ENCODE measurements at regions not wholly inside any gene's neighbourhood (a gene's known extent, or its start where the extent isn't known, plus 50 kb on each side); places are given as distances from the start of the nearest gene placed in this dataset.
"Not testable (repeated sequence)": the region's sequence is repeated elsewhere in the genome, so short reads cannot be mapped to it uniquely, and the experiment has no call there.

DNA sequence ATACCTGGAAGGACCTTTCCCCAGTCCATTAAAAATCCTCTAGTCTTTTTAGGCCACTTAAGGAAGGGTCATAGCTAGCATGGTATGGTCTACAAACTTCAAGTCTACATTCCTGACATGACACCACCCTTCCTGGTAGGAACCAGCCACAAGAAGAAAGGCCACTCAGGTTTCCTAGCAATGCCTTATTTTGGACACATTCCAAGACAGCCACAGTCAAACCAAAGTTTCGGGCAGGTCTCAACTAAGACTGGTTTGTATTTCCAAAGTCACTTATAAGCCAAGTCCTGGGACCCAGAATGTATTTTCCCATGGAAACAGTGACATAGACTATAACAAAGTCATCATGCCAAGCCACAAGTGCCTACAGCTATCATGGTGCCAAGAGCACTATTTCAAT is 50.6 kb upstream of the SLC44A3 start:
- no peak overlapping the region for H3K4me3 ChIP-seq (ENCODE audit: low read depth in 1 of 2, low read length in 2 of 2)
- no peaks in the 10 kb centered on the region for H3K9me3 ChIP-seq (ENCODE audit: control insufficient read depth in 1 of 2, low read length in 2 of 2)
- H3K27me3 ChIP-seq (ENCODE audit: control insufficient read depth in 1 of 2, insufficient read depth in 2 of 2, low read length in 2 of 2): no peaks in the 10 kb centered on the region
- no peaks in the 10 kb centered on the region for H3K36me3 ChIP-seq (ENCODE audit: control insufficient read depth in 1 of 2, insufficient read depth in 2 of 2, low read length in 2 of 2)
- H3K9ac ChIP-seq (ENCODE audit: low read depth in 1 of 2, low read length in 2 of 2): no peak overlapping the region
- peaks cover 0 to 5% of the 10 kb centered on the region in 2 donors for H3K4me1 ChIP-seq (ENCODE audit: control insufficient read depth in 1 of 2, insufficient read depth in 2 of 2, low read length in 2 of 2)
- H3K27ac ChIP-seq (ENCODE audit: low read depth, low read length): no peak overlapping the region

DNA sequence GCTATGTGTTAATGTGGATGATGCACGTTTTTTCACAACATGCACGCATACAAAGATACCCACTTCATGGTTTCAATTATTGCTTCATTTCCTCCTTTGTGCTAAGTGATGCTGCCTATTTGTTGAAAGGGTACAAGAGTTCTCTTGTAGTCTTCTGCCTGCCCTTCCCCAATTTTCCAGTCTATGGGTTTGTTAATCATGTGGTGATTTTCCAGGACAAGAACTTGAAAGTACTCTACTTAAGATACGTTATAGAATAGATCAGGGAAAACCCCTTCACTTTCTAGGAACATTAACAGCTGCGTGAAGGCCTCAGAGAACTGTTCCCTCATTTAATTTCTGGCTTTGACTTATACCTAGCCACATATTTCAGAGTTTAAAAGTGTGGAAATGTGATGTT is 52.1 kb upstream of the SLC44A3 start:
- H3K36me3 ChIP-seq (ENCODE audit: control insufficient read depth in 1 of 2, insufficient read depth in 2 of 2, low read length in 2 of 2): no peaks in the 10 kb centered on the region
- H3K27me3 ChIP-seq (ENCODE audit: control insufficient read depth in 1 of 2, insufficient read depth in 2 of 2, low read length in 2 of 2): no peaks in the 10 kb centered on the region
- no peak overlapping the region for H3K27ac ChIP-seq (ENCODE audit: low read depth, low read length)
- H3K4me1 ChIP-seq (ENCODE audit: control insufficient read depth in 1 of 2, insufficient read depth in 2 of 2, low read length in 2 of 2): no peaks in the 10 kb centered on the region
- H3K9me3 ChIP-seq (ENCODE audit: control insufficient read depth in 1 of 2, low read length in 2 of 2): no peaks in the 10 kb centered on the region
- H3K9ac ChIP-seq (ENCODE audit: low read depth in 1 of 2, low read length in 2 of 2): no peak overlapping the region
- H3K4me3 ChIP-seq (ENCODE audit: low read depth in 1 of 2, low read length in 2 of 2): no peak overlapping the region

DNA sequence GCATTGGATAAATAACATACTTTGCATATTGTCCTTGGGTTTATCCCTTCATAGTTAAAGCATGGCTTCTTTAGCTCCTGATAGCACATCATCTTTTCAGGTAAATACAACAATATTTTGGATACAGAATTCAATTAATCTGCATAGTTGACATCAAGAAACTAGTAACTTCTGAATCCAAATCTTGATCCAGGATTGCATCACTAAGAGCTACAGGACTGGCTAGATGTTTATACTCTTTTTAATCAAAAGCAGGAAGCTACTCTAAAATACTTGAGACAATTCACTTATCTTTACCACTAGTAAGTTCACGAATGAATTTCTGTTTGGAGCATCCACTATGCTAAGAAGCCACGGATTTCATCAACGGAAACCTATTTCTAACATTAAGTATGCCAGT is 54.2 kb upstream of the SLC44A3 start:
- no peak overlapping the region for H3K27ac ChIP-seq (ENCODE audit: low read depth, low read length)
- no peak overlapping the region for H3K4me3 ChIP-seq (ENCODE audit: low read depth in 1 of 2, low read length in 2 of 2)
- no peaks in the 10 kb centered on the region for H3K4me1 ChIP-seq (ENCODE audit: control insufficient read depth in 1 of 2, insufficient read depth in 2 of 2, low read length in 2 of 2)
- H3K36me3 ChIP-seq (ENCODE audit: control insufficient read depth in 1 of 2, insufficient read depth in 2 of 2, low read length in 2 of 2): no peaks in the 10 kb centered on the region
- no peak overlapping the region for H3K9ac ChIP-seq (ENCODE audit: low read depth in 1 of 2, low read length in 2 of 2)
- no peaks in the 10 kb centered on the region for H3K9me3 ChIP-seq (ENCODE audit: control insufficient read depth in 1 of 2, low read length in 2 of 2)
- H3K27me3 ChIP-seq (ENCODE audit: control insufficient read depth in 1 of 2, insufficient read depth in 2 of 2, low read length in 2 of 2): no peaks in the 10 kb centered on the region

DNA sequence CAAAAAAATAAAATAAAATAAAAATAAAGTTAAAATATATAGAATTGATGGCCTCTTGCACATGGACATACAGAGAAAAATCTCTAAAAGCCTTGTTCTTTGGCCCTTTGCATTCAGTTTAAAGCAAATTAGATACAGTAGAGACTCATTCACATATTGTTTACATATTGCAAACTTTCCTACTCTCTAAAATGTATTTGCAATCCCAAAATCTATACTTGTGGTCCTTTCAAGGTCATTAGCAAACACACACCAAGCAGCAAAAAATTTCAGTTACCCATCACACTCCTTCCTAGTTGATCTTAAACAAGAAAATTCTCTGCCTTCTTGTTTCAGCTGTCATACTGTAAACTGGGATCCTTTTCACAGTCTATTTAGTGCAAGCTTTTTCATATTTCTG is 61.0 kb upstream of the SLC44A3 start:
- Histone ChIP-seq H3K27ac (ENCODE audit: low read depth, low read length) (no peak overlapping the region), H3K4me3 (ENCODE audit: low read depth in 1 of 2, low read length in 2 of 2) (no peak overlapping the region), H3K36me3 (ENCODE audit: control insufficient read depth in 1 of 2, insufficient read depth in 2 of 2, low read length in 2 of 2) (no peaks in the 10 kb centered on the region), H3K4me1 (ENCODE audit: control insufficient read depth in 1 of 2, insufficient read depth in 2 of 2, low read length in 2 of 2) (peaks cover 0 to 4% of the 10 kb centered on the region in 2 donors), H3K9ac (ENCODE audit: low read depth in 1 of 2, low read length in 2 of 2) (no peak overlapping the region), H3K27me3 (ENCODE audit: control insufficient read depth in 1 of 2, insufficient read depth in 2 of 2, low read length in 2 of 2) (no peaks in the 10 kb centered on the region), H3K9me3 (ENCODE audit: control insufficient read depth in 1 of 2, low read length in 2 of 2) (no peaks in the 10 kb centered on the region)

DNA sequence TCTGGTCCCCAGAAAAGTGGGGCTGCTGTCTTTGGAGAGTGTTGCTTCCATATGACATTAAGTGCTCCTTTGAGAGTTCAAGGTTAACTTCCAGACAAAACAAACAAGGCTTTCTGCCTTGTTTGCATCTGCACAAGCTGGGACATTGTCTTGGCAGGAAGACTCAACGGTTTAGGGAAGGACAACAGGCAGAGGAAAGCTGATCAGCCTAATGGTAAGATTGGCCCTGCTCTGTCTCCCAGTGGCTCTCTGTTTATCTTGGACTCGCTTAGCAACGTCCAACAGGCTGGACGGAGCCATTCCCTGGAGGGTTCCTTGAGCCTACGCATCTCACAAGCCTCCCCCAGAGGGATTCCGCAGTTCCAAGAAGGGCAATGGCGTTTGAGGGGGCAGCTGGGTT is 62.2 kb upstream of the SLC44A3 start:
- H3K27me3 ChIP-seq (ENCODE audit: control insufficient read depth in 1 of 2, insufficient read depth in 2 of 2, low read length in 2 of 2): no peaks in the 10 kb centered on the region
- H3K4me1 ChIP-seq (ENCODE audit: control insufficient read depth in 1 of 2, insufficient read depth in 2 of 2, low read length in 2 of 2): peaks cover 0 to 4% of the 10 kb centered on the region in 2 donors
- peak overlapping the region; percentile 4 for H3K27ac ChIP-seq (ENCODE audit: low read depth, low read length)
- no peak overlapping the region for H3K9ac ChIP-seq (ENCODE audit: low read depth in 1 of 2, low read length in 2 of 2)
- no peak overlapping the region for H3K4me3 ChIP-seq (ENCODE audit: low read depth in 1 of 2, low read length in 2 of 2)
- no peaks in the 10 kb centered on the region for H3K9me3 ChIP-seq (ENCODE audit: control insufficient read depth in 1 of 2, low read length in 2 of 2)
- H3K36me3 ChIP-seq (ENCODE audit: control insufficient read depth in 1 of 2, insufficient read depth in 2 of 2, low read length in 2 of 2): no peaks in the 10 kb centered on the region

DNA sequence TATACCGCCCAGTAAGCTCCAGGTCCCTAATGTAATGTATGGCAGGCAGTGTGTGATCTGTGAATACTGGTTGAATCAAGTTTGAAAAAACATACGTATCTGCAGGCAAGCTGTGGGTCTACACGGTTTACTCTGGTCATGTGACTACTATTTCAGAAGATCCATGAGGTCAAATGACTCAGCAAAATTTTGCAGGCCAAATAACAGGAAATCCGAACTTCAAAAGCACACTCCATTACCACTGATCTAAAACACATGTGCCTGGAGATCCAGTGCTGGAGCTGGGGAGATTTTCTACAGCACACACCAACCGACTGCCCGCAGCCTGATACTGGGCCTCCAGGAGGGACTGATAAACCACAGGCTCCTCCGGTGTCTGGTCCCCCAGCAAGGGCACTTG is 64.5 kb upstream of the SLC44A3 start:
- Histone ChIP-seq H3K4me1 (ENCODE audit: control insufficient read depth in 1 of 2, insufficient read depth in 2 of 2, low read length in 2 of 2) (peaks cover 0 to 4% of the 10 kb centered on the region in 2 donors), H3K9ac (ENCODE audit: low read depth in 1 of 2, low read length in 2 of 2) (no peak overlapping the region), H3K9me3 (ENCODE audit: control insufficient read depth in 1 of 2, low read length in 2 of 2) (no peaks in the 10 kb centered on the region), H3K27ac (ENCODE audit: low read depth, low read length) (no peak overlapping the region), H3K36me3 (ENCODE audit: control insufficient read depth in 1 of 2, insufficient read depth in 2 of 2, low read length in 2 of 2) (no peaks in the 10 kb centered on the region), H3K27me3 (ENCODE audit: control insufficient read depth in 1 of 2, insufficient read depth in 2 of 2, low read length in 2 of 2) (no peaks in the 10 kb centered on the region), H3K4me3 (ENCODE audit: low read depth in 1 of 2, low read length in 2 of 2) (no peak overlapping the region)

DNA sequence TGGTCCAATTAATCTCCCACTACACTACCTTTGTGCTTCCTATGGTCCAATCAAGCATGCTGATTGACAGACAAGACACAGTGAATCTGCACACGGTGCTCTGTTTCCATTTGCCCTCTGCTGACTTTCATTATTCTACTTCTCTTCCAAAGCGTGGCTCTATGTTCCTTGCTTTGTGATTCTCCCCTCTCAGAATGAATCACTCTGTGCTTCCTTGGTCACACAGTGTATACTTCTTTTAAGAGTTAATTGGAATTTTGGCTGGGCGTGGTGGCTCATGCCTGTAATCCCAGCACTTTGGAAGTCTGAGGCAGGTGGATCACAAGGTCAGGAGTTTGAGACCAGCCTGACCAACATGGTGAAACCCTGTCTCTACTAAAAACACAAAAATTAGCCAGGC is 65.1 kb upstream of the SLC44A3 start:
- not testable (repeated sequence) for H3K4me1 ChIP-seq (ENCODE audit: control insufficient read depth in 1 of 2, insufficient read depth in 2 of 2, low read length in 2 of 2); H3K4me3 ChIP-seq (ENCODE audit: low read depth in 1 of 2, low read length in 2 of 2); H3K36me3 ChIP-seq (ENCODE audit: control insufficient read depth in 1 of 2, insufficient read depth in 2 of 2, low read length in 2 of 2); H3K27me3 ChIP-seq (ENCODE audit: control insufficient read depth in 1 of 2, insufficient read depth in 2 of 2, low read length in 2 of 2); H3K9ac ChIP-seq (ENCODE audit: low read depth in 1 of 2, low read length in 2 of 2); H3K27ac ChIP-seq (ENCODE audit: low read depth, low read length); H3K9me3 ChIP-seq (ENCODE audit: control insufficient read depth in 1 of 2, low read length in 2 of 2)

DNA sequence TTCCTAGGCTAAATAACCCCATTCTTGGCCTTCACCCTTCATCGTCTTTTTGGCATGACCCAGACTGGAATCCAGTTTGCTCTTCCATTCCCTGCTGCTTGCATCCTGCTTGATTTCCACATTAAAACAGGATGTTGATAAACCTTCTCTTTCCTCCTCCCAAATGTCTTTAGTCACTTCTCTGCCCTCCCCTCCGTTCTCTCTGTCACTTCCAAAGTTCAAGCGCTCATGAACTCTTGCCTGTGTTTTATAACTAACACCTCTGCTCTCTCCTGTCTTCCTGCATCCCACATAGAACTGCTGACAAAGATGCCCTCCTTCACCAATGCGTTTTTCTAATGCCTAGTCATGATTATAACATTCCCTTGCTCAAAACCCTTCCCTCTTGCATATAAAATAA is 65.6 kb upstream of the SLC44A3 start:
- H3K4me3 ChIP-seq (ENCODE audit: low read depth in 1 of 2, low read length in 2 of 2): no peak overlapping the region
- H3K36me3 ChIP-seq (ENCODE audit: control insufficient read depth in 1 of 2, insufficient read depth in 2 of 2, low read length in 2 of 2): no peaks in the 10 kb centered on the region
- peaks cover 0 to 1% of the 10 kb centered on the region in 2 donors for H3K9me3 ChIP-seq (ENCODE audit: control insufficient read depth in 1 of 2, low read length in 2 of 2)
- no peak overlapping the region for H3K27ac ChIP-seq (ENCODE audit: low read depth, low read length)
- H3K9ac ChIP-seq (ENCODE audit: low read depth in 1 of 2, low read length in 2 of 2): no peak overlapping the region
- H3K4me1 ChIP-seq (ENCODE audit: control insufficient read depth in 1 of 2, insufficient read depth in 2 of 2, low read length in 2 of 2): peaks cover 0 to 4% of the 10 kb centered on the region in 2 donors
- H3K27me3 ChIP-seq (ENCODE audit: control insufficient read depth in 1 of 2, insufficient read depth in 2 of 2, low read length in 2 of 2): no peaks in the 10 kb centered on the region

DNA sequence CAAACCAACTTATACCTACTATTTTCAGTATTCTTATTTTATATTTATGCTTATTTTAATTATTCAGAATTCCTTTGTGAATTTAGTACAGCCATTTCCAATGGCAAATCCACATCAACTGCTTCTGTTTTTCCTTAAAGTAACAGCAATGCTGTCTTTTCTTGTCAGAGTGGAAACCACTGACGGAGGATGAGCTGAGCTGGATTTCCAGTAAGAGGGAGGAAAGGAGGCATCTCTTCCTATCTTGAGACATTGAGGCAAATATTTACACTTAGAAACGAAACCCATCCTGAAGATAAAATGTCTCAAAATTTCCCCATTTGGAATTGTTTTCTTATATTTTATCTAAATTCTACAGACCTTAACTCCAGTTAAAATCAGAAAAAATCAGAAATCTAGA is 66.1 kb upstream of the SLC44A3 start:
- no peaks in the 10 kb centered on the region for H3K36me3 ChIP-seq (ENCODE audit: control insufficient read depth in 1 of 2, insufficient read depth in 2 of 2, low read length in 2 of 2)
- peaks cover 0 to 4% of the 10 kb centered on the region in 2 donors for H3K4me1 ChIP-seq (ENCODE audit: control insufficient read depth in 1 of 2, insufficient read depth in 2 of 2, low read length in 2 of 2)
- H3K27ac ChIP-seq (ENCODE audit: low read depth, low read length): no peak overlapping the region
- H3K9ac ChIP-seq (ENCODE audit: low read depth in 1 of 2, low read length in 2 of 2): no peak overlapping the region
- H3K27me3 ChIP-seq (ENCODE audit: control insufficient read depth in 1 of 2, insufficient read depth in 2 of 2, low read length in 2 of 2): no peaks in the 10 kb centered on the region
- H3K9me3 ChIP-seq (ENCODE audit: control insufficient read depth in 1 of 2, low read length in 2 of 2): peaks cover 0 to 3% of the 10 kb centered on the region in 2 donors
- no peak overlapping the region for H3K4me3 ChIP-seq (ENCODE audit: low read depth in 1 of 2, low read length in 2 of 2)

DNA sequence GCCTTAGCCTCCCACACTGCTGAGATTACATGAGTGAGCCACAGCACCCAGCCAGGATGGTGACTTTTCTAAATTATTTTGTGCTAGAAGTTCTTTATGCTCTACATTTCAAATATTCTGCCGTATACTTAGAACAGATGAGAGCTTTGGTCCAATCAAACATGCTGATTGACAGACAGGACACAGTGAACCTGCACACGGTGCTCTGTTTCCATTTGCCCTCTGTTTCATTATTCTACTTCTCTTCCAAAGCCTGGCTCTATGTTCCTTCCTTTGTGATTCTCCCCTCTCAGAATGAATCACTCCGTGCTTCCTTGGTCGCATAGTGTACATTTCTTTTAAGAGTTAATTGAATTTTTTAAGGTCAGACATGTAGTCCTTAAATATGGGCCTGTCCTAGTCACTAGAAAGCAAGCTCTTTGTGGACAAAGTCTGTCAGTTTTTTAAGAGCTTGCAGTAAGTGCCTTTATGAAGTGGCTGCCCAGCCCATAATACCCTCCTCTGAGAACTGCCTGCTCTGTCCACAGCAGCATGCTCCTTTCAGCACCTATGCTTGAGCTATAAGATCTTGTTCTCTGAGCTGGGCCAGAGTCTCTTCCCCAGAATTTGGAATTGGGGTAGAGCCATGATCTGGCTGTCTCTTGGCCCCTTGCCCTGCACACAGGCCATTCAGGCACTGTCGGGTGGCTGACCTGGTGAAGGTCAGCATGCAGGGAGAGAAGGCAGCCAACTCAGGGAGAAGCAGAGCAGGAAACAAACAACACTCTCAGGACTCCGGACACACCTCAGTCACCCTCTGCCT is 66.8 kb upstream of the SLC44A3 start:
- H3K36me3 ChIP-seq (ENCODE audit: control insufficient read depth in 1 of 2, insufficient read depth in 2 of 2, low read length in 2 of 2): no peaks in the 10 kb centered on the region
- H3K9me3 ChIP-seq (ENCODE audit: control insufficient read depth in 1 of 2, low read length in 2 of 2): peaks cover 0 to 3% of the 10 kb centered on the region in 2 donors
- no peak overlapping the region for H3K4me3 ChIP-seq (ENCODE audit: low read depth in 1 of 2, low read length in 2 of 2)
- H3K27me3 ChIP-seq (ENCODE audit: control insufficient read depth in 1 of 2, insufficient read depth in 2 of 2, low read length in 2 of 2): no peaks in the 10 kb centered on the region
- no peak overlapping the region for H3K27ac ChIP-seq (ENCODE audit: low read depth, low read length)
- no peak overlapping the region for H3K9ac ChIP-seq (ENCODE audit: low read depth in 1 of 2, low read length in 2 of 2)
- peaks cover 0 to 4% of the 10 kb centered on the region in 2 donors for H3K4me1 ChIP-seq (ENCODE audit: control insufficient read depth in 1 of 2, insufficient read depth in 2 of 2, low read length in 2 of 2)

Data from duodenal mucosa (tissue), 2 donors.